ENCODE measurements at regions not wholly inside any gene's neighbourhood (a gene's known extent, or its start where the extent isn't known, plus 50 kb on each side); places are given as distances from the start of the nearest gene placed in this dataset.

DNA sequence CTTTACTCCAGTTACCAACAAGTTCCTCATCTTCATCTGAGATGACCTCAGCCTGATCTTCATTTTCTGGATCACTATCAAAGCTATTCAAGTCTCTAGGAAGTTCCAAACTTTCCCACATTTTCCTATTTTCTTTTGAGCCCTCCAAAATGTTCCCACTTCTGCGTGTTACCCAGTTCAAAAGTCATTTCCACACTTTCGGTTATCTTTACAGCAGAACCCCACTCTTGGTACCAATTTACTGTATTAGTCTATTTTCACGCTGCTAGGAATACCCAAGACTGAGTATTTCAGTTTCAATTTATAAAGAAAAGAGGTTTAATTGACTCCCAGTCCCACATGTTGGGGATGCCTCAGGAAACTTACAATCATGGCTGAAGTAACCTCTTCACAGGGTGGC is 274.3 kb downstream of the FGF9 start:
- TF ChIP-seq, protein P1, sequence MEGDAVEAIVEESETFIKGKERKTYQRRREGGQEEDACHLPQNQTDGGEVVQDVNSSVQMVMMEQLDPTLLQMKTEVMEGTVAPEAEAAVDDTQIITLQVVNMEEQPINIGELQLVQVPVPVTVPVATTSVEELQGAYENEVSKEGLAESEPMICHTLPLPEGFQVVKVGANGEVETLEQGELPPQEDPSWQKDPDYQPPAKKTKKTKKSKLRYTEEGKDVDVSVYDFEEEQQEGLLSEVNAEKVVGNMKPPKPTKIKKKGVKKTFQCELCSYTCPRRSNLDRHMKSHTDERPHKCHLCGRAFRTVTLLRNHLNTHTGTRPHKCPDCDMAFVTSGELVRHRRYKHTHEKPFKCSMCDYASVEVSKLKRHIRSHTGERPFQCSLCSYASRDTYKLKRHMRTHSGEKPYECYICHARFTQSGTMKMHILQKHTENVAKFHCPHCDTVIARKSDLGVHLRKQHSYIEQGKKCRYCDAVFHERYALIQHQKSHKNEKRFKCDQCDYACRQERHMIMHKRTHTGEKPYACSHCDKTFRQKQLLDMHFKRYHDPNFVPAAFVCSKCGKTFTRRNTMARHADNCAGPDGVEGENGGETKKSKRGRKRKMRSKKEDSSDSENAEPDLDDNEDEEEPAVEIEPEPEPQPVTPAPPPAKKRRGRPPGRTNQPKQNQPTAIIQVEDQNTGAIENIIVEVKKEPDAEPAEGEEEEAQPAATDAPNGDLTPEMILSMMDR (IDR thresholded peaks at IDR 0.05 in 4 of 5, conservative IDR thresholded peaks at IDR 0.05 in 1 of 5), result no peak
- no peak for TF ChIP-seq POLR2A (IDR thresholded peaks at IDR 0.05)

All from gastrocnemius medialis (tissue), 4 donors.